Uterus (tissue), 2 donors: ENCODE measurements at regions not wholly inside any gene's neighbourhood (a gene's known extent, or its start where the extent isn't known, plus 50 kb on each side); places are given as distances from the start of the nearest gene placed in this dataset.

Experiments used
- CTCF ChIP-seq, 4 experiments: fragments of 200-600 bp in 2 of 4; fragments of 450-650 bp in 2 of 4; sonication (generic) in 2 of 4; IDR thresholded peaks; one replicate each; pipeline ENCODE4 v1.5.1; 2016 to 2019; ENCODE audit warnings: antibody characterized with exemption in 4 of 4, mild to moderate bottlenecking in 2 of 4, moderate library complexity in 1 of 4
- POLR2A ChIP-seq, 2 donors: fragments of 450-650 bp; IDR thresholded peaks; one replicate each; pipeline ENCODE4 v1.6.1; 2016; ENCODE audit warnings: antibody characterized with exemption in 2 of 2, mild to moderate bottlenecking in 1 of 2, moderate library complexity in 1 of 2

- TF ChIP-seq POLR2A (IDR thresholded peaks at IDR 0.05) (no peak), CTCF (IDR thresholded peaks at IDR 0.05) (no peak)
These were observed 179.3 kb upstream of the ATF7IP start for GRCh38 chr12:14186193-14186502.
